HG02943 (cell line): ENCODE measurements at regions not wholly inside any gene's neighbourhood (a gene's known extent, or its start where the extent isn't known, plus 50 kb on each side); places are given as distances from the start of the nearest gene placed in this dataset.

Experiments used
- ATAC-seq: cut with Tn5 transposase; IDR thresholded peaks from one replicate; pipeline ENCODE4 v1.9.1; 2021; ENCODE audit warnings: mild to moderate bottlenecking, low read depth, moderate library complexity; ENCODE audit not compliant: unreplicated experiment

- no peak for ATAC-seq
Observed at GRCh38 chr7:118662266-118662665, 437.8 kb downstream of the ANKRD7 start.

- no peak for ATAC-seq
Observed at GRCh38 chr7:118664498-118664897, 440.0 kb downstream of the ANKRD7 start.

GRCh38 chr7:118671149-118671548 lies 446.6 kb downstream of the ANKRD7 start:
- ATAC-seq, result no peak

GRCh38 chr7:118684796-118685195 lies 460.3 kb downstream of the ANKRD7 start:
- no peak for ATAC-seq

GRCh38 chr7:118689403-118689802 lies 464.9 kb downstream of the ANKRD7 start:
- ATAC-seq, result no peak

- ATAC-seq, result no peak
Observed at GRCh38 chr7:118696879-118697278, 472.4 kb downstream of the ANKRD7 start.

GRCh38 chr7:118699222-118699621 lies 474.7 kb downstream of the ANKRD7 start:
- no peak for ATAC-seq

GRCh38 chr7:118708741-118709140 lies 484.2 kb downstream of the ANKRD7 start:
- ATAC-seq, result no peak

GRCh38 chr7:118711688-118712087 lies 487.2 kb downstream of the ANKRD7 start:
- no peak for ATAC-seq

GRCh38 chr7:118713039-118713438 lies 488.5 kb downstream of the ANKRD7 start:
- no peak for ATAC-seq

- ATAC-seq, result no peak
Observed at GRCh38 chr7:118720632-118721031, 496.1 kb downstream of the ANKRD7 start.

GRCh38 chr7:118731854-118732253 lies 507.4 kb downstream of the ANKRD7 start:
- ATAC-seq, result no peak

GRCh38 chr7:118734541-118734940 lies 510.0 kb downstream of the ANKRD7 start:
- no peak for ATAC-seq

GRCh38 chr7:118735441-118735840 lies 510.9 kb downstream of the ANKRD7 start:
- no peak for ATAC-seq

GRCh38 chr7:118737935-118738334 lies 513.4 kb downstream of the ANKRD7 start:
- no peak for ATAC-seq

GRCh38 chr7:118745927-118746326 lies 521.4 kb downstream of the ANKRD7 start:
- no peak for ATAC-seq

GRCh38 chr7:118747473-118747872 lies 523.0 kb downstream of the ANKRD7 start:
- ATAC-seq, result no peak

- ATAC-seq, result no peak
Observed at GRCh38 chr7:118753479-118753878, 529.0 kb downstream of the ANKRD7 start.

GRCh38 chr7:118754608-118755007 lies 530.1 kb downstream of the ANKRD7 start:
- ATAC-seq, result no peak

- ATAC-seq, result no peak
Observed at GRCh38 chr7:118755067-118755625, 530.6 kb downstream of the ANKRD7 start.

GRCh38 chr7:118757066-118757465 lies 532.6 kb downstream of the ANKRD7 start:
- ATAC-seq, result no peak

GRCh38 chr7:118758582-118758981 lies 534.1 kb downstream of the ANKRD7 start:
- ATAC-seq, result no peak

GRCh38 chr7:118759921-118760320 lies 535.4 kb downstream of the ANKRD7 start:
- ATAC-seq, result no peak
